HEK293T (cell line): ENCODE measurements at regions not wholly inside any gene's neighbourhood (a gene's known extent, or its start where the extent isn't known, plus 50 kb on each side); places are given as distances from the start of the nearest gene placed in this dataset.

Experiments used
- CTCF ChIA-PET: fragments of 350-600 bp; formaldehyde crosslinking; extraction: SDS; loops from one replicate; lab custom pipeline; 2021; ENCODE audit warnings: antibody characterized with exemption, inconsistent platforms; lab: Yijun Ruan, JAX
- POLR2A ChIA-PET: fragments of 350-600 bp; formaldehyde crosslinking; extraction: SDS; loops from one replicate; lab custom pipeline; 2020; ENCODE audit warnings: antibody characterized with exemption, inconsistent platforms; lab: Yijun Ruan, JAX
- DNase-seq: peaks from one replicate; pipeline ENCODE4 v3.0.0; 2012; ENCODE audit warnings: mixed read lengths; ENCODE audit errors: extremely low spot score
- ARNT ChIP-seq: fragments of 450-650 bp; IDR thresholded peaks from 2 replicates; pipeline ENCODE4 v1.6.1; 2017; ENCODE audit warnings: mild to moderate bottlenecking
- BHLHE40 ChIP-seq: fragments of 450-650 bp; IDR thresholded peaks from 2 replicates; pipeline ENCODE4 v1.6.1; 2016; ENCODE audit warnings: mild to moderate bottlenecking, moderate library complexity, borderline replicate concordance
- CTBP1 ChIP-seq: fragments of 450-650 bp; IDR thresholded peaks from 2 replicates; pipeline ENCODE4 v1.6.1; 2016; ENCODE audit warnings: borderline replicate concordance
- ELF4 ChIP-seq: fragments of 450-650 bp; IDR thresholded peaks from 2 replicates; pipeline ENCODE4 v1.6.1; 2017; ENCODE audit warnings: antibody characterized with exemption
- FOXA1 ChIP-seq: fragments of 450-650 bp; IDR thresholded peaks from 2 replicates; pipeline ENCODE4 v1.6.1; 2016; ENCODE audit warnings: mild to moderate bottlenecking
- FOXK2 ChIP-seq: fragments of 450-650 bp; IDR thresholded peaks from 2 replicates; pipeline ENCODE4 v1.6.1; 2016; ENCODE audit warnings: mild to moderate bottlenecking
- FOXM1 ChIP-seq: fragments of 450-650 bp; IDR thresholded peaks from 2 replicates; pipeline ENCODE4 v1.6.1; 2017; ENCODE audit warnings: mild to moderate bottlenecking, borderline replicate concordance
- HDGF ChIP-seq: fragments of 450-650 bp; IDR thresholded peaks from 2 replicates; pipeline ENCODE4 v1.6.1; 2017; ENCODE audit warnings: antibody characterized with exemption, borderline replicate concordance
- L3MBTL2 ChIP-seq: fragments of 450-650 bp; conservative IDR thresholded peaks from 2 replicates; pipeline ENCODE4 v1.6.1; 2016; ENCODE audit warnings: mild to moderate bottlenecking
- LEF1 ChIP-seq: fragments of 450-650 bp; IDR thresholded peaks from 2 replicates; pipeline ENCODE4 v1.6.1; 2017; ENCODE audit warnings: mild to moderate bottlenecking, borderline replicate concordance
- NFRKB ChIP-seq: fragments of 450-650 bp; IDR thresholded peaks from 2 replicates; pipeline ENCODE4 v1.6.1; 2016; ENCODE audit warnings: mild to moderate bottlenecking, moderate library complexity
- SP1 ChIP-seq: fragments of 450-650 bp; IDR thresholded peaks from 2 replicates; pipeline ENCODE4 v1.6.1; 2017
- SUZ12 ChIP-seq: fragments of 450-650 bp; IDR thresholded peaks from 2 replicates; pipeline ENCODE4 v1.6.1; 2016; ENCODE audit warnings: mild to moderate bottlenecking
- TARDBP ChIP-seq: fragments of 450-650 bp; IDR thresholded peaks from 2 replicates; pipeline ENCODE4 v1.6.1; 2016
- ZNF384 ChIP-seq: fragments of 450-650 bp; IDR thresholded peaks from 2 replicates; pipeline ENCODE4 v1.6.1; 2016
- TF ChIP-seq, protein P1 (sequence below): fragments of 450-650 bp; IDR thresholded peaks from 2 replicates; pipeline ENCODE4 v1.6.1; 2016

DNA sequence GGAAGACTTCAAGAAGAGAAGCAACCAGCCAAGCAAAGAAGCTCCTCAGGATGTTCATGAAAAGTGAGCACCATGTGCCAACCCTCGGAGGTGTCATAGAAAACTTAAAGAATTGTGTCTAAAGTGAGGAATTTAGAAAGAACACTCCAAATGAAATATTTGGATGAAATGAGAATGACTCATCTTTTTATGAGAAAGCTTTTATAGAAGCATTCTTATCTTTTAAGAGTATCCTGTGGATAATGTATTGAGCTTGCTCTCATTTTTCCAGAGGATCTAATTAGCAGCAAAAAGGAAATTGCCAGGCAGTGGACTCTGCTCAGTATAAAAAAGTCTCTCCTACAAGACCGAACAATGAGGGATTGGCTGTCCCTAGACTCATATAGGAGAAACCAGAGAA lies 454.9 kb downstream of the LRIG3 start:
- ChIA-PET POLR2A (no interaction called here), CTCF (no interaction called here)
- no peak for DNase-seq
- TF ChIP-seq NFRKB (no peak), FOXA1 (no peak), SUZ12 (no peak)

DNA sequence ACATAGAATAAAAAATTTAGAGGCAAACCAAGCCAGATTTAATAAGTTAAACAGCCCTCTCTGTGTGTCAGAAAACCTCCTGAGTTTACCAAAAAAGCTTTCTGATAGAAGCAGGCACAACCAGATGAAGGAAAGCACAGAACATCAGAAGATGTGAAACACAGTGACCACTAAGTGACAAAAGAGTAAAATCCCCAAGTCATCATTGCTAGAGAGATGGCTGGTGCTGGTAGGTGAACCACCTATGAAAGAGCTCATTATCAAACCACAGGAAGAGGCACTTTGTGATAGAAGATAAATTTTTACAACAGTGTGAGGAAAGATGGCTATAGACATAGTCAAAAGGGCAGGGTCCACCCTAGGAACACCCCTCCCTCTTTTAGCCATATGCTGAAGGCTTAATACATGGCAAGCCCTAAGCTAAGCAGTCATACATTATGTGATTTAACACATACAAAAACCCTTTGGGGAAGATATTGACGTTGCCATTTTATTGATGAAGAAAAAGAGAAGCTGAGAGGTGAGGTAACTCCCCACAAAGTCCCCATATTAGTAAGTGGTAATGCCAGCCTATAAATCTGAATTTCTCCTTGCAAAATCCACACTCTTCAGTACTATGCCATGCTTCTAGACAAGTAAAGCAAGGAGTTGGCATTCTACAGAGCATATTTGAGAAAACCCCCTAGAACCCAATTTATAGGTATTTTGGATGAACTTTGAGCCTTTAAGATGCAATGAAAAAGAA lies 449.9 kb downstream of the LRIG3 start:
- POLR2A ChIA-PET = no interaction called here
- CTCF ChIA-PET = no interaction called here
- DNase-seq = no peak
- no peak for TF ChIP-seq NFRKB
- TF ChIP-seq LEF1 = no peak
- no peak for TF ChIP-seq ELF4
- no peak for TF ChIP-seq SUZ12
- no peak for TF ChIP-seq L3MBTL2
- TF ChIP-seq FOXK2 = no peak
- no peak for TF ChIP-seq BHLHE40
- no peak for TF ChIP-seq FOXM1
- TF ChIP-seq FOXA1 = no peak
- no peak for TF ChIP-seq ARNT
- TF ChIP-seq SP1 = no peak
- no peak for TF ChIP-seq TARDBP
- no peak for TF ChIP-seq HDGF
- TF ChIP-seq, protein P1, sequence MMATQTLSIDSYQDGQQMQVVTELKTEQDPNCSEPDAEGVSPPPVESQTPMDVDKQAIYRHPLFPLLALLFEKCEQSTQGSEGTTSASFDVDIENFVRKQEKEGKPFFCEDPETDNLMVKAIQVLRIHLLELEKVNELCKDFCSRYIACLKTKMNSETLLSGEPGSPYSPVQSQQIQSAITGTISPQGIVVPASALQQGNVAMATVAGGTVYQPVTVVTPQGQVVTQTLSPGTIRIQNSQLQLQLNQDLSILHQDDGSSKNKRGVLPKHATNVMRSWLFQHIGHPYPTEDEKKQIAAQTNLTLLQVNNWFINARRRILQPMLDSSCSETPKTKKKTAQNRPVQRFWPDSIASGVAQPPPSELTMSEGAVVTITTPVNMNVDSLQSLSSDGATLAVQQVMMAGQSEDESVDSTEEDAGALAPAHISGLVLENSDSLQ = no peak
- TF ChIP-seq CTBP1 = no peak
- no peak for TF ChIP-seq ZNF384

- TF ChIP-seq FOXK2 = no peak
- no peak for TF ChIP-seq ZNF384
- no peak for TF ChIP-seq TARDBP
- no peak for TF ChIP-seq FOXM1
- no peak for TF ChIP-seq BHLHE40
- no peak for TF ChIP-seq SUZ12
- no peak for TF ChIP-seq ELF4
- CTCF ChIA-PET = no interaction called here
- POLR2A ChIA-PET = no interaction called here
- DNase-seq = no peak
Measured at GRCh38 chr12:58479401-58479800, 440.9 kb downstream of the LRIG3 start.

DNA sequence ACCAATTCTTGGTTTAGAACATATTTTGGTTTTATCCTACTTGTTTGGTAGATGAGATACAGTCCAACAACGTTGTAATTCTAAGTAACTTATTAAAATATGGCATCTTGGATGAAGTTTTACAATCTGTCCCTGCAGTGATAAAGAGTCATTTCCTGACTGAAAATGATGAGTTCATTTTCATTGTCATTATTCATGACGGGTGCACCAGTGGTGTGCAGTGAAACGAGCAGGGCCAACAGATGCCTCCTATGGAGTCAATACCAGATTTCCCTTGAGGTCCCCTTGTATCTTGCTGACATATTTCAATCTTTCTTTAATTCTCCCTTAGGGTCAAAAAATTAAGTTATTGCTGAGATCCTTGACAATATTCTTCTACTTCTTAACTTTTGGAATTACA lies 438.5 kb downstream of the LRIG3 start:
- no peak for DNase-seq
- no peak for TF ChIP-seq FOXM1
- no peak for TF ChIP-seq TARDBP
- no peak for TF ChIP-seq SUZ12
- TF ChIP-seq L3MBTL2 = no peak
- TF ChIP-seq CTBP1 = no peak
- TF ChIP-seq BHLHE40 = no peak
- TF ChIP-seq SP1 = no peak
- TF ChIP-seq LEF1 = no peak
- no peak for TF ChIP-seq FOXA1
- TF ChIP-seq NFRKB = no peak
- TF ChIP-seq ARNT = no peak
- no peak for TF ChIP-seq HDGF
- TF ChIP-seq, protein P1 = no peak
- TF ChIP-seq ELF4 = no peak
- TF ChIP-seq FOXK2 = no peak
- ChIA-PET CTCF (no interaction called here), POLR2A (no interaction called here)

DNA sequence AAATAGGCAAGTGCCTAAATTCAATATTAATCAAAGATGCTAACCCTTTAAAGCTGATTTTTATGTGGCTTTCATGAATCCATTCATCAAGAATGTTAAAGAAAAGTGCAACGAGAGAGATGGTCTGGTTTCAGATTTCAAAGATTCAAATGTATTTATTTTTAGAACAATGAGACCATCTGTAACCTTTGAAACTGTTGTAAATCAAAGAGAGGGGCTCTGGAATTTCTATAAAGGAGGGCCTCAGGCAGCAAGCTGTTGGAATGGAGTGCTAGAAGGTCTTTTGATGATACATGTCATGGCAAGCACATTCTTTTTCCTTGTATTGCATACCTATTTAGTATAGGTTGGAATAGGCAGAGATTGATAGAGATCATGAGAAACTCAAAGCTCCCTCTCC lies 433.0 kb downstream of the LRIG3 start:
- POLR2A ChIA-PET = no interaction called here
- CTCF ChIA-PET = no interaction called here
- no peak for TF ChIP-seq TARDBP
- TF ChIP-seq HDGF = no peak
- TF ChIP-seq ELF4 = no peak
- TF ChIP-seq ZNF384 = no peak
- TF ChIP-seq LEF1 = no peak
- no peak for TF ChIP-seq CTBP1
- TF ChIP-seq SUZ12 = no peak
- no peak for DNase-seq

GRCh38 chr12:58487678-58488161 lies 432.6 kb downstream of the LRIG3 start:
- TF ChIP-seq CTBP1 (no peak), ELF4 (no peak), L3MBTL2 (no peak), TARDBP (no peak), ARNT (no peak), FOXK2 (no peak), ZNF384 (no peak), HDGF (no peak), FOXM1 (no peak), NFRKB (no peak), BHLHE40 (no peak), SUZ12 (no peak), LEF1 (no peak), SP1 (no peak), FOXA1 (no peak)
- TF ChIP-seq, protein P1 = no peak
- POLR2A ChIA-PET = no interaction called here
- CTCF ChIA-PET = no interaction called here
- no peak for DNase-seq
